ENCODE measurements at regions not wholly inside any gene's neighbourhood (a gene's known extent, or its start where the extent isn't known, plus 50 kb on each side); places are given as distances from the start of the nearest gene placed in this dataset.

DNA sequence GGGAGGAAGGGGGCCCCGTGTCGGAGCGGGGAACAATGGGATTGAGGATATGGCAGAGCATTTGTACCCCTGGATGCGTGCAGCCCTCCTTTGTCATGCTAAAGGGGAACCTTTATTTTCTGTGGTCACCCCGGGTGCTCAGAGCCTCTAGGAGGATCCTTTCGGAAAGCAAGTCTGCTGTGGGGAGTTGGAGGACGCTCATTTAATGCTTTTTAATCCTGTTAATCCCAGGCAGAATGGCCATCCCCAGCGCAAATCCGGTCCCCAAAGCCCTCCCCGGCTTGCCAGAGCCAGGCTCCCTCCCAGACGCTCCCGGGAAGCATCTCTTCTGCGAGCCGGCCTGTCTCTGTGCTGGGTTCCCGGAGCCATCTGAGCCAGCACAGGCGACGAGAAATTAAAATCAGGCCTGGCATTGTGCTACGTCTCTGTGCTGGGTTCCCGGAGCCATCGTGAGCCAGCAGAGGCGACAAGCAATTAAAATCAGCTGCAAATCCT is 113.2 kb upstream of the PPP2R3B start:
- no peak for FAIRE-seq
- H3K9me3 Mint-ChIP-seq (ENCODE audit: unreplicated experiment) = peaks cover 10% of the 10 kb centered on the region
- no peaks in the 10 kb centered on the region for H3K27me3 Mint-ChIP-seq (ENCODE audit: low read depth, unreplicated experiment)

DNA sequence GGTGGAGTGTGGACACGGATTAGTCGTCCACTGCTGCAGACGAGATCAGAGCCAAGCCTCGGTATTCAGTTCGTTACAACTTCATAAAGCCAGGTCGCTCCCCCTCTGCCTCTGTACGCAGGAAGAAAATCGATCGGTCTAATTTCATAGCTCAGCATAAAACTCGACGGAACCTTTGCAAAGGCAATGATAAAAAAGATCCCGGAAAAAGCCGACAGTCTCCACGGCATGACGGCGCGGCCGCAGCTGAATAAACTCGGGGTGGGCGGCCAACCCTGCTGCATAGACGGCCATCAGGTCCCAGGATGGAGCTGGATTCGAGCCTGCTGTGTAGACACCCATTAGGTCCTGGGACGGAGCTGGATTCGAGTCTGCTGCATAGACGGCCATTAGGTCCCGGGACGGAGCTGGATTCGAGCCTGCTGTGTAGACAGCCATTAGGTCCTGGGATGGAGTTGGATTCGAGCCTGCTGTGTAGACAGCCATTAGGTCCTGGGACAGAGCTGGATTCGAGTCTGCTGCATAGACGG is 113.8 kb upstream of the PPP2R3B start:
- Histone ChIP-seq H3K9me3 (ENCODE audit: insufficient read depth, low read depth, low read length) (peaks cover 3% of the 10 kb centered on the region), H2AFZ (ENCODE audit: low read depth, low read length) (no peak overlapping the region), H3K27ac (ENCODE audit: low read depth, low read length) (no peak overlapping the region), H3K9ac (ENCODE audit: low read length) (no peak overlapping the region), H3K4me1 (ENCODE audit: insufficient read depth, low read length) (no peaks in the 10 kb centered on the region), H4K20me1 (ENCODE audit: insufficient read depth, low read length) (no peaks in the 10 kb centered on the region), H3K27me3 (ENCODE audit: insufficient read depth, low read length) (peaks cover 3% of the 10 kb centered on the region), H3K79me2 (ENCODE audit: insufficient read depth, low read length) (no peaks in the 10 kb centered on the region), H3K36me3 (ENCODE audit: insufficient read depth, low read length) (no peaks in the 10 kb centered on the region), H3K4me2 (ENCODE audit: low read length) (no peak overlapping the region), H3K4me3 (ENCODE audit: insufficient read depth, low read depth, low read length) (no peak overlapping the region)
- FAIRE-seq (no peak), DNase-seq (ENCODE audit: low read depth) (no peak)
- no peak overlapping the region for H3K27ac Mint-ChIP-seq (ENCODE audit: unreplicated experiment)
- no peaks in the 10 kb centered on the region for H3K27me3 Mint-ChIP-seq (ENCODE audit: low read depth, unreplicated experiment)
- no peaks in the 10 kb centered on the region for H3K4me1 Mint-ChIP-seq (ENCODE audit: low read depth, unreplicated experiment)
- H3K9me3 Mint-ChIP-seq (ENCODE audit: unreplicated experiment) = peaks cover 10% of the 10 kb centered on the region
- no peaks in the 10 kb centered on the region for H3K36me3 Mint-ChIP-seq (ENCODE audit: low read depth, unreplicated experiment)
- TF ChIP-seq EZH2 (IDR thresholded peaks at IDR 0.05; ENCODE audit: insufficient read depth, low read length) = no peak
- TF ChIP-seq, protein P1, sequence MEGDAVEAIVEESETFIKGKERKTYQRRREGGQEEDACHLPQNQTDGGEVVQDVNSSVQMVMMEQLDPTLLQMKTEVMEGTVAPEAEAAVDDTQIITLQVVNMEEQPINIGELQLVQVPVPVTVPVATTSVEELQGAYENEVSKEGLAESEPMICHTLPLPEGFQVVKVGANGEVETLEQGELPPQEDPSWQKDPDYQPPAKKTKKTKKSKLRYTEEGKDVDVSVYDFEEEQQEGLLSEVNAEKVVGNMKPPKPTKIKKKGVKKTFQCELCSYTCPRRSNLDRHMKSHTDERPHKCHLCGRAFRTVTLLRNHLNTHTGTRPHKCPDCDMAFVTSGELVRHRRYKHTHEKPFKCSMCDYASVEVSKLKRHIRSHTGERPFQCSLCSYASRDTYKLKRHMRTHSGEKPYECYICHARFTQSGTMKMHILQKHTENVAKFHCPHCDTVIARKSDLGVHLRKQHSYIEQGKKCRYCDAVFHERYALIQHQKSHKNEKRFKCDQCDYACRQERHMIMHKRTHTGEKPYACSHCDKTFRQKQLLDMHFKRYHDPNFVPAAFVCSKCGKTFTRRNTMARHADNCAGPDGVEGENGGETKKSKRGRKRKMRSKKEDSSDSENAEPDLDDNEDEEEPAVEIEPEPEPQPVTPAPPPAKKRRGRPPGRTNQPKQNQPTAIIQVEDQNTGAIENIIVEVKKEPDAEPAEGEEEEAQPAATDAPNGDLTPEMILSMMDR (IDR thresholded peaks at IDR 0.05; ENCODE audit: insufficient read depth, low read depth, low read length) = no peak
- H3K4me3 Mint-ChIP-seq (ENCODE audit: unreplicated experiment) = no peak overlapping the region

More for the DNA sequence above, 113.2 kb upstream of the PPP2R3B start:
- TF ChIP-seq EZH2 (IDR thresholded peaks at IDR 0.05; ENCODE audit: insufficient read depth, low read length) = no peak
- TF ChIP-seq, protein P1 (IDR thresholded peaks at IDR 0.05; ENCODE audit: insufficient read depth, low read depth, low read length) = no peak
- Mint-ChIP-seq H3K27ac (ENCODE audit: unreplicated experiment) (no peak overlapping the region), H3K4me1 (ENCODE audit: low read depth, unreplicated experiment) (no peaks in the 10 kb centered on the region), H3K36me3 (ENCODE audit: low read depth, unreplicated experiment) (no peaks in the 10 kb centered on the region), H3K4me3 (ENCODE audit: unreplicated experiment) (no peak overlapping the region)
- Histone ChIP-seq H4K20me1 (ENCODE audit: insufficient read depth, low read length) (no peaks in the 10 kb centered on the region), H3K9ac (ENCODE audit: low read length) (no peak overlapping the region), H3K9me3 (ENCODE audit: insufficient read depth, low read depth, low read length) (peaks cover 3% of the 10 kb centered on the region), H3K79me2 (ENCODE audit: insufficient read depth, low read length) (no peaks in the 10 kb centered on the region), H3K4me3 (ENCODE audit: insufficient read depth, low read depth, low read length) (no peak overlapping the region), H3K4me2 (ENCODE audit: low read length) (no peak overlapping the region), H2AFZ (ENCODE audit: low read depth, low read length) (no peak overlapping the region), H3K27ac (ENCODE audit: low read depth, low read length) (no peak overlapping the region), H3K4me1 (ENCODE audit: insufficient read depth, low read length) (no peaks in the 10 kb centered on the region), H3K36me3 (ENCODE audit: insufficient read depth, low read length) (no peaks in the 10 kb centered on the region), H3K27me3 (ENCODE audit: insufficient read depth, low read length) (peaks cover 3% of the 10 kb centered on the region)
- DNase-seq (ENCODE audit: low read depth) = no peak

DNA sequence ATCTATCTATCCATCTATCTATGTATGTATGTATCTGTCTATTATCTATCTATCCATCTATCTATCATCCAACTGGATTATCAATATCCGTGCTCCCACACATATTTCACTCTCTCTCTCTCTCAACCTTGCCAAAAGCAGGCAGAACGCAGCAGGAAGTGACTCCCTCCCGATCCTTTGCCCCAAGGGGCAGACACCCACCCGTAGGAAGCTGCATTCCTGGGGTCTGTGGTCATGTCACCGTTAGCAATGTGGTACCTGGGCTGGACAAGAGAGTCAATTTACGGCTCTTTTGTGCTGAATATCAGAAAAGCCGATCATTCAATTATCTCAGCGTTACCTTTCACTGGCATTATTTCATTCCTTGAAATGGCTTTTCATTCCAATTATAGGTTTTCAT is 119.6 kb upstream of the PPP2R3B start:
- Mint-ChIP-seq H3K9me3 (ENCODE audit: unreplicated experiment) (peaks cover 19% of the 10 kb centered on the region), H3K27ac (ENCODE audit: unreplicated experiment) (no peak overlapping the region), H3K4me3 (ENCODE audit: unreplicated experiment) (no peak overlapping the region), H3K27me3 (ENCODE audit: low read depth, unreplicated experiment) (no peaks in the 10 kb centered on the region), H3K4me1 (ENCODE audit: low read depth, unreplicated experiment) (no peaks in the 10 kb centered on the region), H3K36me3 (ENCODE audit: low read depth, unreplicated experiment) (no peaks in the 10 kb centered on the region)
- Histone ChIP-seq H4K20me1 (ENCODE audit: insufficient read depth, low read length) (no peaks in the 10 kb centered on the region), H3K4me2 (ENCODE audit: low read length) (no peak overlapping the region), H3K36me3 (ENCODE audit: insufficient read depth, low read length) (no peaks in the 10 kb centered on the region), H3K4me3 (ENCODE audit: insufficient read depth, low read depth, low read length) (no peak overlapping the region), H3K79me2 (ENCODE audit: insufficient read depth, low read length) (no peaks in the 10 kb centered on the region), H3K4me1 (ENCODE audit: insufficient read depth, low read length) (no peaks in the 10 kb centered on the region), H3K9me3 (ENCODE audit: insufficient read depth, low read depth, low read length) (no peaks in the 10 kb centered on the region), H3K9ac (ENCODE audit: low read length) (no peak overlapping the region), H3K27me3 (ENCODE audit: insufficient read depth, low read length) (no peaks in the 10 kb centered on the region), H3K27ac (ENCODE audit: low read depth, low read length) (no peak overlapping the region), H2AFZ (ENCODE audit: low read depth, low read length) (no peak overlapping the region)
- FAIRE-seq (no peak), DNase-seq (ENCODE audit: low read depth) (no peak)
- no peak for TF ChIP-seq EZH2 (IDR thresholded peaks at IDR 0.05; ENCODE audit: insufficient read depth, low read length)
- TF ChIP-seq, protein P1 (IDR thresholded peaks at IDR 0.05; ENCODE audit: insufficient read depth, low read depth, low read length) = no peak

All from astrocyte (in vitro differentiated cells and primary cell).